ENCODE measurements at regions not wholly inside any gene's neighbourhood (a gene's known extent, or its start where the extent isn't known, plus 50 kb on each side); places are given as distances from the start of the nearest gene placed in this dataset.
"Not testable (repeated sequence)": the region's sequence is repeated elsewhere in the genome, so short reads cannot be mapped to it uniquely, and the experiment has no call there.

- no peak for DNase-seq
Observed at GRCh38 chr6:156687789-156688619, 89.2 kb upstream of the ARID1B start.

- peak; percentile 92 for DNase-seq
Observed at GRCh38 chr6:156686995-156687788, 90.0 kb upstream of the ARID1B start.

GRCh38 chr6:156686301-156686994 lies 90.7 kb upstream of the ARID1B start:
- peak; percentile 95 for DNase-seq

GRCh38 chr6:156685823-156686222 lies 91.4 kb upstream of the ARID1B start:
- DNase-seq = no peak

DNA sequence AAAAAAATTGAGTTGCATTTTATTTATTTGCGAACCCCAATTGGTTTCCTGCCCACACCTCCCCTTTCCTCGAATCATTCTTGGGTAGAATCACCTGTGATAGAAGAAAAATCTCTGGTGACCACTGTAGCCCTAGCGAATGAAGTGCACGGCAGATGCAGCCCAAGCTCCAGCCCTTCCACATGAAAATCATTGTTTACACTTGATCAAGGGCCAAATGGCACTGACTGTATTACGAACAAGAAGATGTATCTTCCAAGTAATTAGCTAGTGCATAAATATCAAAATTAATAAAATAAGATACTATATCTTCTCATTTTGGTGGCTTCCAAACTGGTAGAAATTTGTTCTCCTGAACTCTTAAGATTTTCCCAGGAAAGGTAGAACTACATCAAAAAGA lies 93.4 kb upstream of the ARID1B start:
- DNase-seq = no peak

GRCh38 chr6:156676721-156677120 lies 100.5 kb upstream of the ARID1B start:
- no peak for DNase-seq

- DNase-seq = no peak
Observed at GRCh38 chr6:156674197-156674596, 103.0 kb upstream of the ARID1B start.

- not testable (repeated sequence) for DNase-seq
Observed at GRCh38 chr6:156670097-156670496, 107.1 kb upstream of the ARID1B start.

DNA sequence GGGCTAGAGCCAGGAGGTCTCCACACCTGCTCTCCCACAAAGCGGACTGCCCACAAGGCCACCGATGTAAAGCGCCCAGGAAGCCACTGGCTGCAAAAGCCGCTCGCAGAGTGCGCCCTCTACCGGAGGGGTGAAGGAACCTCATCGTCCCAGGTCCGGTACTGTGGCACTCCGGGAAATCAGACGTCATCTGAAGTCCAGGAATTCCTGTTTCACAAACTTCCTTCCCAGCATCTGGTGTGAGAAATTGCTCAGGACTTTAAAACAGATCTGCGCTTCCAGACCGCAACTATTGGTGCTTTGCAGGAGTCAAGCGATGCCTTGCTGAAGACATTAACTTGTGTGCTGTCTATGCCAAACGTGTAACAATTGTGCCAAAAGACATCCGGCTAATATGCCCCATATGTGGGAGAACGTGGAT lies 115.1 kb upstream of the ARID1B start:
- peak; percentile 47 for DNase-seq

GRCh38 chr6:156660389-156660788 lies 116.8 kb upstream of the ARID1B start:
- no peak for DNase-seq

- DNase-seq = no peak
Observed at GRCh38 chr6:156659822-156660198, 117.4 kb upstream of the ARID1B start.

DNA sequence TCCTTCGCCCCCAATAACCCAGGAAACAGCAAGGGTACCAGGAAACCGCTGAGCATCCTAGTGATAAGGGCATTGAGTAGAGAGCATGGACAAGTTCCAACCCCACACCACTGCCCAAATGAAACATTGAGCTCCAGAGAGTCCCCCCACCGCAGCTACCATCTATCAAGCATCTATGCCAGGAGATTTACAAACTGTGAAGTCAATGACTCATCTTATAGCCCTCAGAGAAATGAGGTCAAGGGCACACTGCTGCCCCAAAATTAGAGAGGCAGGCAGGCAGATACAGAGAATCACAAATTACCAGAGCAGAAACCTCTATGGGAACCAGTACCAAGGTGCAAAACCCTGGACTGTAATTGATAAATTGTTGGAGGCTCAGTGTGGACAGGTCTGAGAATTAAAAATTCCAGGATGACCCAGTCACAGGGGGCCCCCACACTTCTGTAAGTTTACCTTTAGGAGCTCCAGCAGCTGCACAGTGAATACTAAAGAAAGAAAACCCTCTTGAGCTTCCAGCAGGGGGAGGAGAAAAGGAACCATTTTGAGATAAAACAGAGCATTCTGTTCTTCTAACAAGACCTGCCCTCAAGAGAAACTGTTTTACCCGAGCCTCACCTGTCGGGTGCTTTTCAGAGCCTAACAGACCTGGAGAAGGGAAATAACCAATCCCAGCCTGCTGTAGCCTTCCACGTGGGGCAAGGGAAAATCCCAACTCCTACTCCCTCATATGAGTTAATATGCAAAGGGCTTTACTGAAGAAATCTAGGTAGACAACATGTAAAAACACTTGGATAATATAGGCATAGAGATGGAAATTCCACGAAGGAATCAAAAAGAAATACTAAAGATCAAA lies 118.0 kb upstream of the ARID1B start:
- no peak for DNase-seq

- no peak for DNase-seq
Observed at GRCh38 chr6:156658186-156658965, 118.8 kb upstream of the ARID1B start.

GRCh38 chr6:156657296-156657695 lies 119.9 kb upstream of the ARID1B start:
- peak; percentile 64 for DNase-seq

- no peak for DNase-seq
Observed at GRCh38 chr6:156654919-156655918, 122.0 kb upstream of the ARID1B start.

- DNase-seq = no peak
Observed at GRCh38 chr6:156652231-156652750, 124.9 kb upstream of the ARID1B start.

- no peak for DNase-seq
Observed at GRCh38 chr6:156651486-156651885, 125.7 kb upstream of the ARID1B start.

GRCh38 chr6:156650896-156651390 lies 126.2 kb upstream of the ARID1B start:
- no peak for DNase-seq

DNA sequence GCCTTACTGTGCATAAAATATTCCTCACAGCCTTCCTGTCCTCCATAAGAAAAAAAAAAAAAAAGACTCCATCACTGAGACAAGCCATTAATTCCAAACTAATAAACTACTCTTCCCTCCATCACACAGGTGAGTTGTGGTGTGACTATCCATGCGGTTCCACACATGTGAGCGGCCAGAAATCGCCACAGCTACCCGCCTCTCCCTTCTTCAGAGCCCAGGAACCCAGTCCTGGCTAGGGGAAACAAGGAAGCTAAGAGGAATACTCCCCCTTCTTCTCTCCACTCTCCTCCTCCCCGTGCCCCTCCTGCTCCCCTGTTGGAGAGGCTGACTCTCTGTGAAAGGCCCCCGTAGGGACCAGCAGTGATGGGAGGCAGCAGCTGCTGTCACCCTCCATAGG lies 128.6 kb upstream of the ARID1B start:
- DNase-seq = no peak

DNA sequence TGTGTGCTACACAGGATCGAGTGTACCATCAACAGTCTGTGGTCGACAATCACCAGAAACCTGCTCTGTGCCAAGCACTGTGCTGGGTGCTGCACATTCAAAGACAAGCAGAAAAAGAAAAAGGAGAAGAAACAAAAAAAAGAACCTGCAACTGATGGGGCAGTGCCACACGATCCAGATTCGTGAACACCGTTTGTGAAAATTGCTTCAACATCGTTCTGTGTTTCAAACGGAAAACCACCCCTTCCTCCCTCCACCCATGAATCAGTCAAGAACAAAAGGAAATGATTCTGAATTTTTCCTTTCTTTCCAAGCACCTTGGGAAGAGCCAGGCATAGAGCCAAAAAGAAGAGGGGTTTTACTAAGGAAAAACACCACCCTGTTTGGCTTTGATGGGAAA lies 129.2 kb upstream of the ARID1B start:
- DNase-seq = no peak
